GM18870 (cell line): ENCODE measurements at regions not wholly inside any gene's neighbourhood (a gene's known extent, or its start where the extent isn't known, plus 50 kb on each side); places are given as distances from the start of the nearest gene placed in this dataset.
A peak's percentile ranks its signal among the peaks of the same experiment; 100 is the strongest.

Source experiments
- ATAC-seq: cut with Tn5 transposase; IDR thresholded peaks from one replicate; pipeline ENCODE4 v1.9.1; 2021; ENCODE audit warnings: moderate library complexity; ENCODE audit not compliant: unreplicated experiment

DNA sequence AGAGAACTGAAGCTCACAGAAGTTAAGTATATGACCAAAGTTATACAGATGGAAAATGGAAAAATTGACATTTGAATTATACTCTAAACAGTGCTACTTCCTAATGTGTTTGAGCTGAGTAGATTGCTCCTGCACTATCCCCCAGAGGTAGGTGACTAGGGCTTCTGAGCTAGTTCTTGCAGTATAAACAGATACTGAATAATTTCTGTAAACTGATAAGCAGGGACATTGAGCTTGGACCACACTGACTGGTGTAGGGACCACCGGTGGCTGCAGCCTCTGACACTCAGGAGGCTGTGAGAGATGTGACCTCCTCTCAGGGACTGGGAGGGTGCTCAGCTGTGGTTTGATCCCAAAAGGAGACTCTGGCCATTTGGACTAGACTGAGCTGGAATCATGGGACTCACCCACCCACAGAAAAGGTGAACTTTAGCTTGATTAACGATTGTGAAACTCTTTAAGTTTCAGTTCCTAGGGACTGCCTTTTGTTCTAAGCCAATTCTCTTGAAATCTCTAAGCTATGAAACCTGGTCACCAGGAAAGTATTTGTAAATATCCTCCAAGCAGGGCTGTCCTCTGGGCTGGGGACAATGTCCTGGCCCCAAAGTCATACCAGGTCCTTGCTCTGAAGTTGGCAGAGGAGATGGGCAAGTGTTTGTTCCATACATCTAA, 291.5 kb downstream of the SEC61B start:
- peak; percentile 71 for ATAC-seq

GRCh38 chr9:99515093-99515492, 293.0 kb downstream of the SEC61B start:
- ATAC-seq = no peak

GRCh38 chr9:99515895-99516656, 294.0 kb downstream of the SEC61B start:
- ATAC-seq = no peak

GRCh38 chr9:99516657-99517049, 294.6 kb downstream of the SEC61B start:
- no peak for ATAC-seq

- ATAC-seq = no peak
Measured at GRCh38 chr9:99523838-99524237, 297.8 kb upstream of the NR4A3 start.

GRCh38 chr9:99531313-99531712, 290.4 kb upstream of the NR4A3 start:
- ATAC-seq = no peak

DNA sequence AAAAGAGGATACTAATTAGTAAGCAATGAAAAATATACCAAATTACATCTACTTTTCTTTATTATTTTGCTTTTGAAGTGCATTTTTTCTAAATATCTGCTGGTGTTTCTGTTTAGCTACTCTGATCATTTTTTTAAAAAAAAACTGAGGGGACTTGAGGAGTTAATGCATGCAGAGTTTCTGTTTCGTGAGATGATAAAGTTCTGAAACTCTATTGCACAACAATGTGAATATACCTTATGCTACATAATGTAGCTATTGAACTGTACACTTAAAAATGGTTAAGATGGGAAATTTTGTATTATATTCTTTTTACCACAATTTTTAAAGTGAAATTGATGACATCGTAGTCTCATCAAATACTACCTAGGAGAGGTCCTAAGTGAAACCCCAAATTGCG, 288.3 kb upstream of the NR4A3 start:
- no peak for ATAC-seq

DNA sequence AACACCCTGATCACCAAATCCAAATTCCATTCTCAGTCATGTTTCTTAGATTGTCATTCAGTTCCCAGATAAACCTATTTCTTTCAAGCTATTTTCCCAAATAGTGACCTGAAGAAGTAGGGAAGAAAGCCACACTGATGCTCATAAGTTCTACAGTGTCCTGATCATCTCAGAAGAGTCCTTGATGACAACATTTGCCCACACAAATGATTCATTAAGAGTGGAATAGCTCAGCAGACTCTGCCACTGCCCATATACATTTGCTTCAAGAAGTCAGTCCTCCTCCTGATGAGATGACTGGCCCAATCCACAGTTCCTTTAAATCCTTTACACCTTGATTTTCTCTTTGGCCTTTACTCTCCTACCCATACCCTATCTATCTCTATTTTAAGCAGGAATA, 283.7 kb upstream of the NR4A3 start:
- no peak for ATAC-seq

- no peak for ATAC-seq
Measured at GRCh38 chr9:99544526-99544925, 277.2 kb upstream of the NR4A3 start.

DNA sequence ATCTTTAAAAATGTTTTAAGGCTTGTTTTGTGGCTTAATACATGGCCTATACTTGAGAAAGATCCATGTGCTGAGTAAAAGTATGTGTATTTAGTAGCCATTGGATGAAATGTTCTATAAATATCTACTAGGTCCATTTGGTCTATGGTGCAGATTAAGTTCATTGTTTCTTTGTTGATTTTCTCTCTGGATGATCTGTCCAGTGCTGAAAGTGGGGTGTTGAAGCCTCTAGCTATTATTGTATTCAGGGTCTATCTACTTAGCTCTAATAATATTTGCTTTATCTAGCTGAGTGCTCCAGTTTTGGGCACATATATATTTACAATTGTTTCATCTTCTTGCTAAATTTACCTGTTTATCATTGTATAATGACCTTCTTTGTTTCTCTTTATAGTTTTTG, 272.2 kb upstream of the NR4A3 start:
- no peak for ATAC-seq

DNA sequence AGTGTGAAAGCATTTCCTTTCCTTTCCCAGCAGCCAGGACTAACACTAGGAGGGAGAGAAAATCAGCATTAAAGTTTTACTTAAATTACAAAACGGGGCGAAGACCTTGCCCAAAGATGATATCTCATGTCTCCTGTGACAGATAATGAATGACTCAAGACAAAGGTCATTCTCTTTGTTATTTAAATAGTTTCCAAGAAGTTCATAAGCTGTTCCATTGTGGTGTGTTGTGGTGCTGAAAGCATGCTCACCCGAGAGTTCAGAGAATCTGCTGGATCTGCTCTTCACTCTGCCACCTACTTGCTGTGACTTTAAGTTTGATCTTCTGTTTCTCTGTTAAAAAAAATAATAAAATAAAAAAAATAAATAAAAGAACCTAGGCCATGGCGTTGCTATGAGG, 265.9 kb upstream of the NR4A3 start:
- no peak for ATAC-seq

GRCh38 chr9:99556998-99557397, 264.7 kb upstream of the NR4A3 start:
- no peak for ATAC-seq

- no peak for ATAC-seq
Measured at GRCh38 chr9:99557816-99558215, 263.9 kb upstream of the NR4A3 start.

- ATAC-seq = no peak
Measured at GRCh38 chr9:99559776-99560175, 261.9 kb upstream of the NR4A3 start.

- no peak for ATAC-seq
Measured at GRCh38 chr9:99560561-99560960, 261.1 kb upstream of the NR4A3 start.

DNA sequence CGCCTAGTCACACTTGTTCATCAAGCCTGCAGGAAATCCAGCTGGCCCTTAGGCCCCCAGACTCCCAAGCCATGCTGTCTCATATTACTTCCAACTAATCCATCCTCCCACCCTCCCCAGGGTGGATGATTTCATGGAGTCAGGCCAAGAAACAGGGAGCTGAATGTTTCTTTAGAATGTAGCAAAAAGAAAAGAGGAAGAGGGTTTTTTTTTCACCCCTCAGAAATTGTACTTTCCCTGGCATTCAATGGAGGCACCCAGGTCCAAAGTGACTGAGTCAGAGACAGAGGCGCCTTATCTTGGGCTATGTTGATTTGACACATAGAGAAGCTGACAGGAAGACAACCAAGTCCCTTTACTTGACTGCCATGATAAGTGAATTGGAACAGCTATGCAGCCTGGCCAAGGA, 260.2 kb upstream of the NR4A3 start:
- ATAC-seq = no peak

DNA sequence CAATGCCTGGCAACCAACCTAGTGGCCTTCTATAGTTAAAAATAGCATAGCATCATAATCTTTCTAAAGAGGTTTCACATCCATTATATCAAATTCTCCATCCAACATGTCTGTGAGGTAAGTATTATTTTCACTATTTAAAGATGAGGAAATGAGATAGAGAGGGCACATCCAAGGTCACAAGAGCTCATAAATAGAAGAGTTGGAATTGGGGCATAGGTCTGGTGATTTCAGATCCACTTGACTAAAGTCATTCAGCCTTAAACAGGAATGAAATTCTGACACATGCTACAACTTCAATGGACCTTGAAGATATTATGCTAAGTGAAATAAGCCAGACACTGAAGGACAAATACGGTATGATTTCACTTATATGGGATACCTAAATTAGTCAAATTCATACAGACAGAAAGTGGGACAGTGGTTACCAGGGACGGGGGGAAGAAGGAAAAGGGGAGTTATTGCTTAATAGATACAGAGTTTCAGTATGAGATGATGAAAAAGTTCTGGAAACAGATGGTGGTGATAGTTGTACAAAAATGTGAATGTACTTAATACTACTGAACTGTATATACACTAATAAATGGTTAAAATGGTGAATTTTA, 259.6 kb upstream of the NR4A3 start:
- ATAC-seq = no peak

GRCh38 chr9:99563364-99563763, 258.3 kb upstream of the NR4A3 start:
- no peak for ATAC-seq

- no peak for ATAC-seq
Measured at GRCh38 chr9:99565203-99565602, 256.5 kb upstream of the NR4A3 start.

- ATAC-seq = no peak
Measured at GRCh38 chr9:99567436-99567835, 254.2 kb upstream of the NR4A3 start.

DNA sequence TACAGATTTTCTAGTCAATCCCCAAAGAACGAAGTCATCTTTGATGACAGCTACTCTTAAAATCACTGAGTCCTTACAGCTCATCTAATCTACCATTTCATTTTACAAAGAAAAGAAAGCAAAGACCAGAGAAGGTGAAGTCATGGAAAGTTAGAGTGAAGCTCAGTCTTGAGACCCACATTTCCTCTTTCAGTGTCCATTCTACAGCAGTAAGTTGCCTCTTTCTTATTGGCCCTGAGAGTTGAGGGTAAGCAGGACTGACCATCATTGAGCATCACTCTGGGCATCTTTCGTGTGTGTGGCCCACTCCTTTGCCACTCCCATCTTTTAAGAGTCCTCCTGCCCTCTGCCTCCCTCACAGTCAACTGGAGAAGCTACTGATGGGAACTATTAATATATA, 251.8 kb upstream of the NR4A3 start:
- no peak for ATAC-seq

- ATAC-seq = no peak
Measured at GRCh38 chr9:99572567-99572966, 249.1 kb upstream of the NR4A3 start.
